ENCODE measurements at regions not wholly inside any gene's neighbourhood (a gene's known extent, or its start where the extent isn't known, plus 50 kb on each side); places are given as distances from the start of the nearest gene placed in this dataset.

DNA sequence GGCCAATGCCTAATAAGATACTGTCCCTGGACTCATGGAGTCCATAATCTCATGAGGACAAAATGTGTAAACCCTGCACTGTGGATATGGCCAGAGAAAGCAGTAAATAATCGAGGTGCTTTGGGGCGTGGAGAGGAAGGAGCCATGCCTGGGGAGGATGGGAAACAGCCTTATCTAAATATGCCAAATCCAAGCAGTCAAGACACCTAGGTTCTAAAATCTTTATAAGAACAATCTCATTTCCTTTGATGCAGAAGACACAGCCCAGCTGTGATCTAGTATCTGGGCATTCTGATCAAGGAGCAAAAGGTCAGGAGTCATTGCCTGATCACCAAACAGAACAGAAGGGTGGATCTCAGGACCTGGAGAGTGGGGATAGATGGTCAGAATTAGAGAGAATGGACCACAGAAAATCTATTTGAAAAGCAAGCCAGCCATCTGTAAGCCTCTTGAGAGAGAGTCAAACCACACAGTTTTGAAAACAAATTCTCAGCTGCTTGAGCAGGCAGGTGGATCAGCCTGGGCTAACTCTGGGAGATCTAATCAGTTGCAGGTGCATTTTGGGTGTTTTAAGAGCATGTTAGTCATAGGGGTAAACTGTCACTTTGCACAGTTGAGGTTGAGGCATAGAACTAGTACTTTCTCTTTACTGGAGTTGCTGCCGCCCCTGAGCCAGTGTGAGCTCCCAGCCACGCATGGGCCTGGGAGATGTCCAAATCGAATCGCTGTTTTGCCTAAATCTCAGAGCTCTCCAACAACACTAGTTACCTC is 130.8 kb upstream of the TNFAIP3 start:
- no peaks in the 10 kb centered on the region for H4K20me1 ChIP-seq (replicated peaks in 1 of 2; ENCODE audit: control insufficient read depth in 1 of 2, insufficient read depth in 2 of 2, low read length in 2 of 2)
- H3K23ac ChIP-seq (ENCODE audit: insufficient read length) = no peak overlapping the region
- H2AFZ ChIP-seq (ENCODE audit: low read length) = no peak overlapping the region
- H3K23me2 ChIP-seq (ENCODE audit: low read depth, low read length) = no peaks in the 10 kb centered on the region
- no peak overlapping the region for H3K18ac ChIP-seq (ENCODE audit: extremely low read depth, low read length)
- no peaks in the 10 kb centered on the region for H3K27me3 ChIP-seq (replicated peaks in 1 of 4; ENCODE audit: control insufficient read depth in 3 of 4, extremely low read depth in 1 of 4, insufficient read depth in 3 of 4, low read length in 3 of 4)
- no peak overlapping the region for H3K14ac ChIP-seq (ENCODE audit: insufficient read length)
- H3K4ac ChIP-seq (replicated peaks; ENCODE audit: insufficient read length, low read depth, low read length) = no peak overlapping the region
- 91% methylated on average over 6 of the region's 6 CpGs; no CpG with 5 or more reads in 1 of the 2 experiments for WGBS, 2 experiments (ENCODE audit: extremely low coverage in 1 of 2, insufficient coverage in 1 of 2, insufficient read length in 1 of 2, insufficient replicate concordance in 2 of 2, low coverage in 1 of 2, low lambda C conversion rate in 2 of 2, missing lambda C conversion rate in 1 of 2)
- H3K9me3 ChIP-seq (ENCODE audit: insufficient read depth in 2 of 2, low read depth in 1 of 2, low read length in 1 of 2) = no peaks in the 10 kb centered on the region
- H3K56ac ChIP-seq (replicated peaks; ENCODE audit: insufficient read length, low read depth, low read length) = no peak overlapping the region
- H3K9ac ChIP-seq (replicated peaks in 1 of 4; ENCODE audit: extremely low read depth in 1 of 4, low read depth in 3 of 4, low read length in 3 of 4) = no peak overlapping the region
- no peak overlapping the region for H4K5ac ChIP-seq (ENCODE audit: insufficient read length, low read depth, low read length)
- H4K8ac ChIP-seq (ENCODE audit: extremely low read depth, insufficient read depth, low read length) = no peak overlapping the region
- H3K36me3 ChIP-seq (ENCODE audit: control insufficient read depth in 2 of 4, insufficient read depth in 4 of 4, low read length in 3 of 4) = no peaks in the 10 kb centered on the region
- H2BK20ac ChIP-seq (ENCODE audit: low read length) = no peak overlapping the region
- H2BK120ac ChIP-seq (replicated peaks; ENCODE audit: low read depth, low read length) = no peak overlapping the region
- no peak for FAIRE-seq
- H2AK5ac ChIP-seq (ENCODE audit: low read depth, low read length) = no peak overlapping the region
- H3K27ac ChIP-seq (ENCODE audit: low read depth, low read length) = no peak overlapping the region
- DNase-seq (ENCODE audit: low read depth in 1 of 2, low spot score in 2 of 2) = no peak
- H2BK15ac ChIP-seq (ENCODE audit: low read length) = no peak overlapping the region
- ChIA-PET CTCF (ENCODE audit: partially characterized antibody) (interaction anchor here (1.3 kb wide), 1 partner anchor 32 kb away, joined by 3 read pairs; no protein-coding TSS in a partner anchor), POLR2A (ENCODE audit: partially characterized antibody) (no interaction called here)
- no peak overlapping the region for H3K4me2 ChIP-seq (ENCODE audit: insufficient read depth in 1 of 2, low read depth in 2 of 2, low read length in 2 of 2)
- no peaks in the 10 kb centered on the region for H3K79me2 ChIP-seq (ENCODE audit: control insufficient read depth in 1 of 2, insufficient read depth in 2 of 2, low read length in 2 of 2)
- H3K4me3 ChIP-seq (ENCODE audit: extremely low read depth in 1 of 4, insufficient read depth in 2 of 4, low read depth in 3 of 4, low read length in 4 of 4) = no peak overlapping the region
- 0 out of 7 replicates have a peak, but pooled peaks cover 0 to 2% (median under 1%) of the 10 kb centered on the region in 4 experiments for H3K4me1 ChIP-seq (replicated peaks in 1 of 4; ENCODE audit: control insufficient read depth in 3 of 4, insufficient read depth in 4 of 4, low read length in 3 of 4)
- H2BK12ac ChIP-seq (ENCODE audit: low read depth, low read length) = no peak overlapping the region
- no peaks in the 10 kb centered on the region for H3K79me1 ChIP-seq (ENCODE audit: low read depth, low read length)
- H2BK5ac ChIP-seq (ENCODE audit: low read depth, low read length) = no peak overlapping the region
- no peak overlapping the region for H4K91ac ChIP-seq (replicated peaks; ENCODE audit: insufficient read length, low read length)
- no peak for TF ChIP-seq CREB1 (IDR thresholded peaks at IDR 0.05)
- no peak for TF ChIP-seq TCF12 (IDR thresholded peaks at IDR 0.05; ENCODE audit: low read depth, low read length)
- no peak for TF ChIP-seq TBP (IDR thresholded peaks at IDR 0.05; ENCODE audit: low read depth, low read length)
- no peak for TF ChIP-seq POLR2AphosphoS5 (IDR thresholded peaks at IDR 0.05; ENCODE audit: low read depth, low read length)
- no peak for TF ChIP-seq SIN3A (conservative IDR thresholded peaks at IDR 0.05 in 1 of 2, IDR thresholded peaks at IDR 0.05 in 1 of 2; ENCODE audit: low read depth in 1 of 2, low read length in 2 of 2)
- TF ChIP-seq EGR1 (IDR thresholded peaks at IDR 0.05; ENCODE audit: borderline replicate concordance, low read depth, low read length) = no peak
- no peak for TF ChIP-seq EP300 (IDR thresholded peaks at IDR 0.05; ENCODE audit: borderline replicate concordance in 1 of 2, low read depth in 2 of 2, low read length in 2 of 2)
- TF ChIP-seq, protein P1, sequence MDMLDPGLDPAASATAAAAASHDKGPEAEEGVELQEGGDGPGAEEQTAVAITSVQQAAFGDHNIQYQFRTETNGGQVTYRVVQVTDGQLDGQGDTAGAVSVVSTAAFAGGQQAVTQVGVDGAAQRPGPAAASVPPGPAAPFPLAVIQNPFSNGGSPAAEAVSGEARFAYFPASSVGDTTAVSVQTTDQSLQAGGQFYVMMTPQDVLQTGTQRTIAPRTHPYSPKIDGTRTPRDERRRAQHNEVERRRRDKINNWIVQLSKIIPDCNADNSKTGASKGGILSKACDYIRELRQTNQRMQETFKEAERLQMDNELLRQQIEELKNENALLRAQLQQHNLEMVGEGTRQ (IDR thresholded peaks at IDR 0.05; ENCODE audit: low read length) = no peak
- no peak for TF ChIP-seq CHD1 (IDR thresholded peaks at IDR 0.05; ENCODE audit: low read depth, low read length)
- TF ChIP-seq MAFK (IDR thresholded peaks at IDR 0.05; ENCODE audit: low read depth, low read length) = no peak
- no peak for TF ChIP-seq CTBP2 (IDR thresholded peaks at IDR 0.05; ENCODE audit: borderline replicate concordance, insufficient read depth, insufficient read length, low read length)
- no peak for TF ChIP-seq CBX5 (IDR thresholded peaks at IDR 0.05; ENCODE audit: low read depth, low read length)
- no peak for TF ChIP-seq CHD2 (IDR thresholded peaks at IDR 0.05; ENCODE audit: low read length)

Data from H1 (cell line).